ENCODE measurements at regions not wholly inside any gene's neighbourhood (a gene's known extent, or its start where the extent isn't known, plus 50 kb on each side); places are given as distances from the start of the nearest gene placed in this dataset.
"Not testable (repeated sequence)": the region's sequence is repeated elsewhere in the genome, so short reads cannot be mapped to it uniquely, and the experiment has no call there.

DNA sequence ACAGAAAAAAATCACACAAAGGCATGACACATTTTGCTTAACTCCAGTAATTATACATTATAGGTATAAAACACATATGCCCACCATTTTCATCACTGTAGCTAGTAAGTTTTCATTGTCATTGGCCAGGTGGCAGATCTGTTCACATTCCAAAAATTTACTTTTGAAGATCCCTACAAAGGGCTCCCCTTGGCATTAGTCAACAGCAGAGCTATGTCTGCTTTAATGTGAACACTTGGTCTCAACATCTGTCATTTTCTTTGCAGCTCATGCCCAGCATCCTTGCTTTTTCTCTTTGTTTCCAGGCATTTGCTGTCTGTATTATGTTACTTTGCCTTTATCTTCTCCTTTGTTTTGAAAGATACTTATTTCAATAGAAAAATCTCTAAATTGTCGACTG, 519.1 kb upstream of the FOXG1 start:
- H3K9me3 ChIP-seq (ENCODE audit: insufficient read depth, low read length, severe bottlenecking): no peaks in the 10 kb centered on the region
- no peak overlapping the region for H2AFZ ChIP-seq (ENCODE audit: low read depth, low read length)
- no peaks in the 10 kb centered on the region for H3K27me3 ChIP-seq (ENCODE audit: insufficient read depth, low read length, poor library complexity)
- no peak for ATAC-seq (ENCODE audit: insufficient read depth, low read depth)
- no peak overlapping the region for H3K9ac ChIP-seq (ENCODE audit: low read depth, low read length)
- DNase-seq: no peak
- H4K20me1 ChIP-seq (ENCODE audit: insufficient read depth, low read length): no peaks in the 10 kb centered on the region
- H3K79me2 ChIP-seq (ENCODE audit: insufficient read depth, low read length): no peaks in the 10 kb centered on the region
- no peaks in the 10 kb centered on the region for H3K4me1 ChIP-seq (ENCODE audit: insufficient read depth, low read length)
- no peak overlapping the region for H3K4me2 ChIP-seq (ENCODE audit: insufficient read depth, low read length)
- H3K36me3 ChIP-seq (ENCODE audit: insufficient read depth, low read length): no peaks in the 10 kb centered on the region
- H3K4me3 ChIP-seq (ENCODE audit: low read depth in 1 of 2, low read length in 2 of 2): no peak overlapping the region
- TF ChIP-seq CTCF (IDR thresholded peaks at IDR 0.05; ENCODE audit: borderline replicate concordance, extremely low read depth, low read length, poor library complexity, severe bottlenecking) (no peak), EZH2 (IDR thresholded peaks at IDR 0.05; ENCODE audit: borderline replicate concordance, low read depth, low read length, severe bottlenecking) (no peak)
- no peak overlapping the region for H3K27ac ChIP-seq (ENCODE audit: low read length)

GRCh38 chr14:28252124-28252523, 514.5 kb upstream of the FOXG1 start:
- not testable (repeated sequence) for H3K4me3 ChIP-seq (ENCODE audit: low read depth in 1 of 2, low read length in 2 of 2); H3K4me2 ChIP-seq (ENCODE audit: insufficient read depth, low read length); H3K36me3 ChIP-seq (ENCODE audit: insufficient read depth, low read length); H3K27me3 ChIP-seq (ENCODE audit: insufficient read depth, low read length, poor library complexity); H3K9me3 ChIP-seq (ENCODE audit: insufficient read depth, low read length, severe bottlenecking); H3K27ac ChIP-seq (ENCODE audit: low read length); H2AFZ ChIP-seq (ENCODE audit: low read depth, low read length); ATAC-seq (ENCODE audit: insufficient read depth, low read depth); DNase-seq; H3K79me2 ChIP-seq (ENCODE audit: insufficient read depth, low read length); H4K20me1 ChIP-seq (ENCODE audit: insufficient read depth, low read length); H3K9ac ChIP-seq (ENCODE audit: low read depth, low read length); H3K4me1 ChIP-seq (ENCODE audit: insufficient read depth, low read length)

- Histone ChIP-seq H3K79me2 (ENCODE audit: insufficient read depth, low read length) (no peaks in the 10 kb centered on the region), H2AFZ (ENCODE audit: low read depth, low read length) (no peak overlapping the region), H3K4me2 (ENCODE audit: insufficient read depth, low read length) (no peak overlapping the region), H3K4me1 (ENCODE audit: insufficient read depth, low read length) (no peaks in the 10 kb centered on the region), H3K36me3 (ENCODE audit: insufficient read depth, low read length) (no peaks in the 10 kb centered on the region), H3K9ac (ENCODE audit: low read depth, low read length) (no peak overlapping the region), H3K27ac (ENCODE audit: low read length) (no peak overlapping the region), H3K27me3 (ENCODE audit: insufficient read depth, low read length, poor library complexity) (no peaks in the 10 kb centered on the region), H3K9me3 (ENCODE audit: insufficient read depth, low read length, severe bottlenecking) (no peaks in the 10 kb centered on the region), H4K20me1 (ENCODE audit: insufficient read depth, low read length) (no peaks in the 10 kb centered on the region), H3K4me3 (ENCODE audit: low read depth in 1 of 2, low read length in 2 of 2) (no peak overlapping the region)
- DNase-seq: no peak
- TF ChIP-seq CTCF (IDR thresholded peaks at IDR 0.05; ENCODE audit: borderline replicate concordance, extremely low read depth, low read length, poor library complexity, severe bottlenecking) (no peak), EZH2 (IDR thresholded peaks at IDR 0.05; ENCODE audit: borderline replicate concordance, low read depth, low read length, severe bottlenecking) (no peak)
- ATAC-seq (ENCODE audit: insufficient read depth, low read depth): no peak
Measured at GRCh38 chr14:28254768-28255167, 511.8 kb upstream of the FOXG1 start.

DNA sequence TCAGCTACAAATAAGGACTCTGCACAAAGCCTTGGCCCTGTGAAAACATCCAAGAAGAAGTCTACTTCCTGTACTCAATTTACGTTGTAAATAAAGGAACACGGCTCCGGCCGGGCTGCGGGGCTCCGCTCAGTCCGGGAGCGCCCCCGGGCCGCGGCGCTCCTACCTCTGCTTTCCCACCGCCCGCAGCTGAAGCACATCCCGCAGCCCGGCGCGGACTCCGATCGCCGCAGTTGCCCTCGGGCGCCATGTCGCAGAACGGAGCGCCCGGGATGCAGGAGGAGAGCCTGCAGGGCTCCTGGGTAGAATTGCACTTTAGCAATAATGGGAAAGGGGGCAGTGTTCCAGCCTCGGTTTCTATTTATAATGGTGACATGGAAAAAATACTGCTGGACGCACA, 502.3 kb upstream of the FOXG1 start:
- no peak for DNase-seq

More for the DNA sequence above, 502.3 kb upstream of the FOXG1 start:
- H3K4me2 ChIP-seq (ENCODE audit: insufficient read depth, low read length): no peak overlapping the region
- no peak overlapping the region for H3K9ac ChIP-seq (ENCODE audit: low read depth, low read length)
- TF ChIP-seq EZH2 (IDR thresholded peaks at IDR 0.05; ENCODE audit: borderline replicate concordance, low read depth, low read length, severe bottlenecking) (no peak), CTCF (IDR thresholded peaks at IDR 0.05; ENCODE audit: borderline replicate concordance, extremely low read depth, low read length, poor library complexity, severe bottlenecking) (no peak)
- no peak for ATAC-seq (ENCODE audit: insufficient read depth, low read depth)
- no peaks in the 10 kb centered on the region for H3K36me3 ChIP-seq (ENCODE audit: insufficient read depth, low read length)
- H4K20me1 ChIP-seq (ENCODE audit: insufficient read depth, low read length): no peaks in the 10 kb centered on the region
- no peak overlapping the region for H3K4me3 ChIP-seq (ENCODE audit: low read depth in 1 of 2, low read length in 2 of 2)
- H3K4me1 ChIP-seq (ENCODE audit: insufficient read depth, low read length): no peaks in the 10 kb centered on the region
- no peak overlapping the region for H2AFZ ChIP-seq (ENCODE audit: low read depth, low read length)
- H3K27ac ChIP-seq (ENCODE audit: low read length): no peak overlapping the region
- H3K27me3 ChIP-seq (ENCODE audit: insufficient read depth, low read length, poor library complexity): no peaks in the 10 kb centered on the region
- no peaks in the 10 kb centered on the region for H3K79me2 ChIP-seq (ENCODE audit: insufficient read depth, low read length)
- H3K9me3 ChIP-seq (ENCODE audit: insufficient read depth, low read length, severe bottlenecking): peaks cover 6% of the 10 kb centered on the region
